HG02610 (cell line): ENCODE measurements at regions not wholly inside any gene's neighbourhood (a gene's known extent, or its start where the extent isn't known, plus 50 kb on each side); places are given as distances from the start of the nearest gene placed in this dataset.
"Not testable (repeated sequence)": the region's sequence is repeated elsewhere in the genome, so short reads cannot be mapped to it uniquely, and the experiment has no call there.

ENCODE experiments used
- ATAC-seq: cut with Tn5 transposase; IDR thresholded peaks from one replicate; pipeline ENCODE4 v1.9.1; 2021; ENCODE audit warnings: mild to moderate bottlenecking, moderate library complexity; ENCODE audit not compliant: unreplicated experiment

GRCh38 chr15:93333796-93334195 is 244.8 kb upstream of the RGMA start:
- ATAC-seq, result no peak

DNA sequence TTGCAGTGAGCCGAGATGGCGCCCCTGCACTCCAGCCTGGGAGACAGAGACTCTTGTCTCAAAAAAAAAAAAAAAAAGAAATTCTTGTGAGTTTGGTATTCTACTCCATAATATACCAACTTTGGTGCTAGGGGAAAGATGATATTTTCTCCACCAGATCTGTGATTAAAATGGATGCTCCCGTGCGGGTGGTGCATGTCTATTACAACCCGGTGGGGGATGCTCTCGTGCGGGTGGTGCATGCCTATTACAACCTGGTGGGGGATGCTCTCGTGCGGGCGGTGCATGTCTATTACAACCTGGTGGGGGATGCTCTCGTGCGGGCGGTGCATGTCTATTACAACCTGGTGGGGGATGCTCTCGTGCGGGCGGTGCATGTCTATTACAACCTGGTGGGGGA is 244.1 kb upstream of the RGMA start:
- not testable (repeated sequence) for ATAC-seq

DNA sequence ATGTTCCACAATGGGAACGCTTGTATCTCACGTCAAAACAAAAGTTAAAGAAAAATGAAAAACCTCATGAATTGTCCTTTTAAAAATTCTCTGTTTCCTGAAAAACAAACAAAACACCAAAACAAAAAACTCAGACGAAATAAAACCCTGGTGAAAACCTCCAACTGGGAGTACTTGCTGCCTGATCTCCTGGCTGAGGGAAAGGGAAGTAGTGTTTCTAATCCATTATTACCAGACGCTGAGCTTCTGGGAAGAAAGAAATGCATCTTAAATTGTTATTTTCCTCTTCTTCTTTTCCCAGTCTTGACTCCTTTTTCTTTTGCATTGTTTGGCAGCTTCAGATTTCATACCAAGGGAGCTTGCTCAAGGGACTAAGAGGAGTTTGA is 243.2 kb upstream of the RGMA start:
- ATAC-seq, result no peak

- no peak for ATAC-seq
Observed at GRCh38 chr15:93331545-93332167, 242.6 kb upstream of the RGMA start.

GRCh38 chr15:93330912-93331544 is 242.0 kb upstream of the RGMA start:
- no peak for ATAC-seq

- no peak for ATAC-seq
Observed at GRCh38 chr15:93327364-93327763, 238.4 kb upstream of the RGMA start.

DNA sequence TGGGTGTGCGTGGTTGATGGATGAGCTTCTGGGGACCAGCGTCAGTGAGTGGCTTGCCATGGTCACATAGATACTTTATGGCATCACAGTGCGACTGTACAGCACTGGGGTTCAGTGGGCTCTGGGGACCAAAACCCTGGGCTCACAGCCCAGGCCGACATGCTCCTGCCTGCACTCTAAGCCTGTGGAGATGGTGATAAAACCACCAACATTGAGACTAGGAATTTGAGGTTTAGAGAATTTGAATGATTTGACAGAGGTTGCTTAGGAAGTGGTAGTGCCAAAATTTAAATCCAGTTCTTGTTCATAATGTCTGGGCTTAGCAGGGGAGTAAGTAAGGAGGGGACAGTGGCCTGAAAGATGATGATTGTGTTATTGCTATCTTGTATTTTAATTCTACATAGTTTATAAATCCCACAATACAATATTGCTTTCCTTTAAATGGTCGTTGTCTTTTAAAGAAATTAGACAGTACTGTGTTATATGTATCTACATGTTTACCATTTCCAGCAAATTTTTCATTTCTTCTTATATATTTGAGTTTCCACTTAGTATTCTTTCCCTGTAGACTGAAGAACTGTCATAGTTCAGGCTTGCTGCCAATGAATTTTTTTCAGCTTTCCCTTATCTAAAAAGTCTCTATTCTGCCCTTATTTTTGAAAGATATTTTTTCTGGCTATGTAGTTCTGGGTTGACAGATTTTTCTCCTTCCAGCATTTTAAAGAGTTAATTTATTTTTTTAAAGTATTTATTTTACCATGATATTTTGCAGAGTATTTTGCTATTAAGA is 235.4 kb upstream of the RGMA start:
- ATAC-seq, result no peak

- no peak for ATAC-seq
Observed at GRCh38 chr15:93321881-93322282, 232.9 kb upstream of the RGMA start.

DNA sequence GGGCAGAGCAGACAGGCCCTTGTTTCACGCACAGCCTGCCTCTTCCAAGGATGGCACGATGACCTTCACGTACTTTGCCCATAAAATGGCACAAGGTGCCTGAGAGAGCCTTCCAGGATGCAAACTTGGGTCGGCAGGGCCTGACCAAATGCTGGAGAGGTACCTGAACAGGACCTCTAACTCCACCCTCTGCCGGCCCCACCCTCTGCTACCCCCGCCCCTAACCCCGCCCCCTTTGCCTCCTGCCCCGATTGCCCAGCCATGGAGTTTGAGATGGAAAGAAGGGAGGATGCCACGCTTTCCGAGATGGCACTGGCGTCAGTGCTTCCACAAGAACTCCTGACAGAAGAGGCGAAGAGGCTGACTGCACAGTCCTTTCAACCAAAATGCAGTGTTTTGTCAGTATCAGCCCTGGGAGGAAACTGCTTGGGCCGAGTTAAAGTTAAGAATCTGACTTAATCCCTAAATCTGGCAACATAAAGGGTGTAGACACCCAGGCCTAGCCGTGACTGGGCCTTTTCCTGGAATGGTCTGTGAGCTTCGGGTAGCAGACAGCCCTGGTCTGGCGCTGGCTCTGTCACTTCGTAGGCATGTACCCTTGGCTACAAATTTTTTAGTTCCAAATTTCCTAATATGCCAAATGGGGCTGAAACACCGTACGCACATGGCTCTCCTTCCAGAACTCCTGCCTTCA is 230.3 kb upstream of the RGMA start:
- no peak for ATAC-seq

DNA sequence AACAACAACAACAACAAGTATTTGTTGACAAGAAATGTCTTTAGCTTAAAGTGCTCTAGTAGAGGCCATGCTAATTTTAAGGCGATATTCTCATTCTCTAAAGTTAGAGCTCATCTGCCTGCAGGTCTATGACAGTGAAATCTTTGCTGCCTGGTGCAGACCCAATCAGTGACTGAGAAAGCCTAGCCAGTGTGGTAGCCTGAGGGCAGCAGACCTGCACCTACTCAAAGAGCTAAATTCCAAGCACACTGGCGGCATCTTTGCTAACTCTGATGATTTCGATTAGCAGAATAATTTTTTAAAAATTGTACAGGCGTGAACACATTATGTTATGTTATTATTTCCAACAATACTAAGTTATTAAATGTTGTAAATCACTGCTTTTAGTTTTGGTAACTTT is 228.8 kb upstream of the RGMA start:
- no peak for ATAC-seq

DNA sequence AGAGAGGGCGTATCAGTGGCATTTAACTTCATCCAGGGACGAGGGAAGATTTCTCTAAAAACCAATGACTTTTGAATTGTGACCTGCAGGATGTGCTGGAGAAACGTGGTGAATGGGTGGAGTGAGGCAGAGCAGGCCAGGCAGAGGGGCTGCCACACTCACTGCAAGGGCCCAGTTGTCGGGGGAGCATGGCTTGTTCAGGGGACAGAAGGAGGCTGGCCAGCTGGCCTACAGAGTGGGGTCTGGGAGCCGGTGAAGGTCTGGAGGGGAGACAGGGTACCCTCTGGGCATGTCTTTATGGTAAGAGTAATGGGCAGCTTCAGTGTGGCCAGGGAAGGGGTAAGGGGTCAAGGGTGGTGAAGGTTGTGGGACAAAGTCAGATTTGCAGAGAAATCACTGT is 225.2 kb upstream of the RGMA start:
- no peak for ATAC-seq

DNA sequence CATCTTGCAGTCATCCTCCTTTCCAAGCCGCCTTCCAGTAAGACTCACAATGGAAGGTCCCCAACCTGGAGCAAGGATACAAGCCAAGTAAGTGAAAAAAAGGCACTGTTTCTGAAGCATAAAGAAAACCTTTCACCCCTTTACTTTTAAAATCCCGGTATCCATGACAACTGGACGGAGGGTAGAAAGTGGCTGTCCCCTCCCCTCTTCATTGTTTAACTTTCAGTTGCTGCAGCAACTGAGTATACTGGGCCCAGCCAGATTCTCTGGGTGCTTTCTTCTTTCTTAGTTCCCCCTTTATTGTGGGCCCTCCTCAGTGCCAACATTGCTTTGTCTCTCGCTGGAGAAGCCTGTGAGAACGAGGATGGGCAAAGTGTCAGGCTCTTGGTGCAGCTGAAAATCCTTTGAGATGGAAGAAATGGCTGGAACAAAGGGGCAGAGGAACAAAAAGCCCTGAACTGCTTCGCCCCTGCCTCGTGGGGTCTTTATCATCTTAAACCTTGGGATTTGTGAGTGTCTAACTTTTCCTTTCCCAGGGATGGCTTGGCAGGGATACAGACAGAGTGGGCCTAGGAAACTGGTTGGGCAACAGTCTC is 224.0 kb upstream of the RGMA start:
- ATAC-seq, result no peak

DNA sequence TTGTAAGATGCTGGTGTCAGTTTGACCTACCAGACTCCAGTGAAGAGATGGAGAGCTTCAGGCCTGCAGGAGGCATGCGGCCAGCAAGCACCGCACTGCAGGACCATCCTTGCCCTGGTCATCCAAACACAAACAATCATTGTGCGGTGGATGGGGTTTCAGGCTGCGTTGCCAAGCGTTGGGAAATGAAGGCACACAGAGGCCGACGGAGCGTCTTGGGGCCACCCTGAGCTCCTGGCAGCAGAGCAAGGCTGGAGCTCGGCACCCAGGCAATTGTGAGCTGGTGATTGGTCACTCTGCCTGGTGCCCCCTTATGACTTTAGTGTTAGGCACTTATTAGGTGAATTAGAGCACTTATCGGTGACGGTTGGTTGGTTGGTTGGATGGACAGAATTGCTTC is 222.6 kb upstream of the RGMA start:
- no peak for ATAC-seq

DNA sequence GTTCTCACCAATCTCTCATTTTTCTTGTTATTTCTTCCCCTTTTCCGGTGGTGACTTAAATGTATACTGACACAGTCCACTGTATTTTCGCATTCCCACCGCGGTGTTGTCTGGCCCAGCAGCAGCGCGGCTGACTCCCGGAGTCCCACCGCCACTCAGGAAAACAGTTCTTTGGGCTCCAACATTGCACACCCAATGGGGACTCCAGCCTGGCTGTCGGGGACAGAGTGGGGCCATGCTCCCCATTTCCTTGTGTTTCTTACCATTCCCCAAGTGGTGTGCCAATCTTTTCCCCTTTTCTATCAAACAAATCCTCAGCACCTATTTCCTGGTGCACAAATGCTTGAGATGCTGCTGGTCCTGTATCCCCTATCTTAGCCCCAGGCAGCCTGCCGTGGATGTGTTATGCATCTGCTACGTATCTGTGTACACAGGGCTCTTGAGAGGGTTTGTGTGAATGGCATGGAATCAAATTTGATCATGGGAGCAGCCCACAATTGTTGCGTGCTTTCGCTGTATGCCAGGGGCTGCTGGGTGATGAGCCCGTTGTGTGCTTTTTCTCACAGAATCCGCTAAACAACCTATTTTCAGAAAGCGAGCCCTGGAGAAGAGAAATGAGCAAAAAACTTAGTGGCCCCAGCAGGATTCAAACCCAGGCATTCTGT is 219.1 kb upstream of the RGMA start:
- no peak for ATAC-seq

- no peak for ATAC-seq
Observed at GRCh38 chr15:93307513-93307912, 218.5 kb upstream of the RGMA start.

DNA sequence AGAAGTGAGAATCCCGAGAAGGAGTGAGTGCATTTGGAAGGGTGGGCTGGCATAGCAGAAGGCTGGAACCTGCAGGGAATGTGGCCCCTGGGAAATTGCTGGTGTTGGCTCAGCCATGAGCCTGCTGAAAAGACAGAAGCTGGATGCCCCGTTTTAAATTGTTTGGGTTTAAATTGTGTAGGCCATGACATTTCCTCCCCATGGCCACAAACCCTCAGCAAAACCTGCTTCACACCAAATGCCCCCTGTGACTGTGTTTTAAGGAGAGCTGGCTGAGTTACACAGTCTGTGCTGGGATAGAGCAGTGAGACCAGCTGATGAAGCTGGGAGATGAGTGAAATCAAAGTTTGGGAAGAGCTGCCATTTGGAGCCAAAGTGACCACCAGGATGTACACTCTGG is 216.3 kb upstream of the RGMA start:
- ATAC-seq, result no peak

DNA sequence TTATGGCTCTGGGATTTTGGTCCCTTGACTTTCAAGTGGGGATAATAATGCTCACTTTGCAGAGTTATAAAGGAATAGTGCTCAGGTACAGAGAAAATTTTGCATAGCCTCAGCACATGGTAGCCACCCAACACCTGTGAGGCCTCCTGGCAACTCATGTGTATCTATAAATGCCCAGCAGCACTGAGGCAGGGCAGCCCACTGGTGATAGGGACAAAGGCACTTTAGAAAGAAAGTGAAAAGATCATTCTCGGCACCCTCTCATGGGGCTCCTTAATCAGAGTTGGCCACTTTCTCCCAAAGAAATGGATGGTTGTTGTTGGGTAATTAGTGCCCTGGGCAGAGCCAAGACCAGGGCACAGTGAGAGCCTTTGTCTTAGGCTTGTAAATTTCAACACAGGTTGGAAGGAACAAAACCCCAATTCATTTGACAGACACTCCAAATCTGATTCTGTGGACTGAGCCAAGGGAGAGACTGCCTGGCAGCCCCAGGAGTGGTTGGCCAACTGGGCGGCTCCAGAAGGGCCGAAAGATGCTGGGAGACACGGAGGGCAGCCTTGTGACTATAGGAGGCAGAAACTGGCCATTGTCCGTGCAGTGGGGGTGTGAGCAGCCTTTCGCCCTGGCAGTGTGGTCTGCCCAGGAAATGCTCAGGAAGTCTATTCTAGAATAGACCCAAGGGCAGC is 213.2 kb upstream of the RGMA start:
- ATAC-seq, result no peak

GRCh38 chr15:93300796-93301195 is 211.8 kb upstream of the RGMA start:
- ATAC-seq, result no peak

DNA sequence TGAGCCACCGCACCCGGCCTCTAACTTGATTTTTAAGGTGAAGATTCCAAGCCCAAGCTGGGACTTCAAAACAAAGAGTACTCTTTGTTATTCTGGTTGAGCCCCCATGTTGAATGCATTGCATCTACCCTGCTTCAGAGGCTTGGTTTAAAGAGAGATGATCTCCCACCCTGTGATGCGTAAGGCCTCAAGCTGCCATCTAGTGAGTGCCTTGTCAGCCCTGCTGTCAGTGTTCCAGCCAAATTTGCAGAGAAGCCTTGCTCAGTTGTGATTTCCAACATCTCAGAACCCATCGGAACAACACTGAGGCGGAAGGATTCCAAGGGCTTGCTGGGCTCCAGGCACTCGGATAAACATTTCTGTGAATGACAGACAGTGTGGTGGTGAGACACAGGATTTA is 210.7 kb upstream of the RGMA start:
- ATAC-seq, result no peak

DNA sequence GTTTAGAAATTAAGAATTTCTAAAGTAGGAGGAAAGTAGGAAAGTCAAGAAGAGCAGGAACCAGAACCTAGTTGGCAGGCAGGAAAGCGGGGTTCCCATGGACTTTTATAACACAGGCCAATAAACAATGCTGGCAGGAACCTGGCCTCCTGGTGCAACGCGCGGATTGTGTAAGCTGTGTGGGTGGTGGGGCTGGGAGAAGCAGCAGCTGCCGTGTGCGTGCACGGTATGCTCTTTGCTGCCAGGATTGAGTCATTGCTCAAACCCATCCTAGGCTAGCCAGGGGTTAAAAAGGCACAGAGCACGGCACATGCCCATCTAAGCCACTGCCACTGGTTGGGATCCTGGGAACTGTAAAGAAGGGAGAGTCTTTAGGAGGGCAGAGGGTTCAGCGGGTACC is 209.9 kb upstream of the RGMA start:
- no peak for ATAC-seq
